GM19238 (cell line): ENCODE measurements at regions not wholly inside any gene's neighbourhood (a gene's known extent, or its start where the extent isn't known, plus 50 kb on each side); places are given as distances from the start of the nearest gene placed in this dataset.

Source experiments
- DNase-seq: peaks from one replicate; pipeline ENCODE4 v3.0.0; 2011; ENCODE audit warnings: low spot score; ENCODE audit not compliant: insufficient read length

GRCh38 chr1:59108481-59109317 lies 188.2 kb upstream of the FGGY start:
- DNase-seq, result no peak

- DNase-seq, result no peak
Observed at GRCh38 chr1:59110271-59110670, 186.6 kb upstream of the FGGY start.

- no peak for DNase-seq
Observed at GRCh38 chr1:59113876-59114457, 182.9 kb upstream of the FGGY start.

- no peak for DNase-seq
Observed at GRCh38 chr1:59115865-59116264, 181.0 kb upstream of the FGGY start.

GRCh38 chr1:59116920-59117542 lies 179.9 kb upstream of the FGGY start:
- no peak for DNase-seq

GRCh38 chr1:59122527-59122926 lies 174.4 kb upstream of the FGGY start:
- DNase-seq, result no peak

GRCh38 chr1:59123081-59123681 lies 173.7 kb upstream of the FGGY start:
- no peak for DNase-seq

GRCh38 chr1:59124166-59124565 lies 172.7 kb upstream of the FGGY start:
- no peak for DNase-seq

GRCh38 chr1:59125154-59125553 lies 171.7 kb upstream of the FGGY start:
- DNase-seq, result no peak

GRCh38 chr1:59125676-59126320 lies 171.1 kb upstream of the FGGY start:
- DNase-seq, result no peak

GRCh38 chr1:59126366-59126765 lies 170.5 kb upstream of the FGGY start:
- no peak for DNase-seq

- DNase-seq, result no peak
Observed at GRCh38 chr1:59128239-59128736, 168.6 kb upstream of the FGGY start.

- DNase-seq, result no peak
Observed at GRCh38 chr1:59128784-59129227, 168.1 kb upstream of the FGGY start.

GRCh38 chr1:59132295-59132694 lies 164.6 kb upstream of the FGGY start:
- DNase-seq, result no peak

- no peak for DNase-seq
Observed at GRCh38 chr1:59133997-59134396, 162.9 kb upstream of the FGGY start.

GRCh38 chr1:59135761-59136255 lies 161.1 kb upstream of the FGGY start:
- no peak for DNase-seq

GRCh38 chr1:59136541-59137275 lies 160.2 kb upstream of the FGGY start:
- no peak for DNase-seq

- DNase-seq, result no peak
Observed at GRCh38 chr1:59137276-59137615, 159.6 kb upstream of the FGGY start.

- no peak for DNase-seq
Observed at GRCh38 chr1:59137968-59138367, 158.9 kb upstream of the FGGY start.

GRCh38 chr1:59138402-59138801 lies 158.5 kb upstream of the FGGY start:
- DNase-seq, result no peak

GRCh38 chr1:59139396-59139795 lies 157.5 kb upstream of the FGGY start:
- DNase-seq, result no peak
